ENCODE measurements at regions not wholly inside any gene's neighbourhood (a gene's known extent, or its start where the extent isn't known, plus 50 kb on each side); places are given as distances from the start of the nearest gene placed in this dataset.

DNA sequence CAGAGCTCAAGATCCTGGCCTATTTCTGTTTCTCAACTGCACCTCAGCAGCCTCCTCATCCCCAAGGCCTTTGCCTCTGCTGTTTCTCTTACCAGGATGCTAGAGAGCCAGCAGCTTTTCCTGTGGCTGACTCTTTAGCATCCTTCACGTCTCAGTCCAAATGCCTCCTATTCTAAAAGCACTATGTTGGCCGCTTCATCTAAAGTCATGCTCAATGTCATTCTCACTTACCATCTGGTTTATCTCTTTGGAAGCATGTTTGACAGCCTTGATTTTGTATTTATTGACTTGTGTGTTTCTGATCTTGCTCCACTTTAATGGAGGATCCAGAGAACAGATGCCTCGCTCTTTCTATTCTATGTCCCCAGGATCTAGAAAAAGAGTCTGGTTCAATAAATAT, 351.8 kb upstream of the CDH11 start:
- ChIA-PET CTCF (no interaction called here), POLR2A (no interaction called here)

DNA sequence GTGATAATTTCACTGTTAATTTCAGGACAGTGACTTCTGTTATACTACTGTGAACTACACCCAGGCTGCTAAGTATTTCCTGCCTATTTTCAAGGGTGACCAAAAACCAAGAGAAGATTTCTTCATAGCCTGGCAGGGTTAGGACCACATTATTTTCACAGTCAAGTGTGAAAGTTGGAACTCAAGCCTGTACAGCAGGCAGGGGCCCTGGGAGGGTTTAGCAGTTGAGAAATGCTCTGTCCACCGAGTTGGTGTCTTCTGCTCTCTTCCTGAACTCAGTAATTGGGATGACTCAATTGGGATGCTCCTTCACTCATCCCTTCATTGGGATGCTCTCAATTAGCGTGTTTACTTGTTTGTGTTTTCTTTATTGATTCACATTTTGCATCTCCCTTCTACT, 347.3 kb upstream of the CDH11 start:
- POLR2A ChIA-PET: no interaction called here
- CTCF ChIA-PET: no interaction called here

DNA sequence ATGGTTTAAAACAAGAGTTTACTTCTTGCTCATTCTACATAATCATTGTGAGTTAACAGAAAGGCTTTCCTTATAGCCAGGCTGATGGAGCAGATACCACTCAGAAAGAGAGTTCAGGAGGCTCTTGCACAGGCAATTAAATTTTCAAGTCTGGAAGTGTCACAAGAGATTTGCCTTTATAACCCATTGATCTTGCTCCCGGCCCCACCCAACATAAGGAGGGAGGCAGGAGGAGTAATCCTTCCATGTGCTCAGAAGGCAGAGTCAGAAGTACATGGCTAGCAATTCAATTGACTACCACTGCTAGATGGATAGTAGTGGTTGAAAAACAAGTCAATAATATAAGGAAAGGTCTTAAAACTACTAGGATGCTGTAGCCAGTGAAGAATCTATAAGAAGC, 346.3 kb upstream of the CDH11 start:
- ChIA-PET CTCF (no interaction called here), POLR2A (no interaction called here)

DNA sequence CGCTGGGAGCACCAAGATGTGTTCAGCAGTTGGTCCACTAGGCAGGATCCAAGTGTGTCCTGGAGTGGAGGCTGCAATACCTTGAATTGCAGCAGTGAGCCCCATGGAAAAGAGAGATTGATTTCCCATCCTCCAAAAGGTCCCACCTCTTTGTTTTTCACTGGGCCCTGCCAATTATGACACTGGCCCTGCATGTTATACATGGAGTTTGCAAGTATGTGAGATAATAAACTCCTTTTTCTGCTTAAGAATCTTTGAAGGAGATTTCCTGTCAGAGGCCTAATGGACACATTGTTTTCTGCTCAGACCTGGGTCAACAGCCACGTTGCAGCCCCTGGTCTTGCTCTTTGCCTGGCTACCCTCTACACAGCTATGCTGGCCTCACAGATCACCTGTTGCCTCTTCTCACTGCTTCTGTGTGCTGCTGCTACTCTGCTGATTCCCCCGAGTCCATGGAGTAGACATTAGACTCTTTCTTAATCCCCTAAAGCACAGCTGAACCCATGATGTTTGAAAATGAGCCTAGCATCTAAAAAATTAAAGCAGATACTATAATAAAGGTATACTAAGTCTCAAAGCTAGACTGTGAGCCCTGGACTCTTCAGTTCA, 341.9 kb upstream of the CDH11 start:
- ChIA-PET CTCF (no interaction called here), POLR2A (no interaction called here)

DNA sequence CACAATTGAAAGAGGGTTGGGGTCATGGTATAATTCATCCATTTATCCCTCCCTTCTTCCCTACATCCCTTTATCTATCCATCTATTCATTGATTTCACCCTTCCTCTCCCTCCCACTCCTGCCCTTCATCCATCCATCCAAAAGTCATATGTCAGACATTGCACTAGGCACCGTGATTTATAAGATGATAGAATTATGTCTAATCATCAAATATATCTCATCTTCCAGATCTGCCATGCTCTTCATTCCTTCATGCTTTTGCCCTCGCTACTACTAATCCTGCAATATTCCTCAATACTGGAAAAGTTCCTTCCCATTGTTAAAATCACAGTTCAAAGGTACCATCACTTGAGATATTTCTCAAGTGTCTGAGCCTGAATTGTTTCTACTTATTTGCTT, 335.2 kb upstream of the CDH11 start:
- POLR2A ChIA-PET: no interaction called here

DNA sequence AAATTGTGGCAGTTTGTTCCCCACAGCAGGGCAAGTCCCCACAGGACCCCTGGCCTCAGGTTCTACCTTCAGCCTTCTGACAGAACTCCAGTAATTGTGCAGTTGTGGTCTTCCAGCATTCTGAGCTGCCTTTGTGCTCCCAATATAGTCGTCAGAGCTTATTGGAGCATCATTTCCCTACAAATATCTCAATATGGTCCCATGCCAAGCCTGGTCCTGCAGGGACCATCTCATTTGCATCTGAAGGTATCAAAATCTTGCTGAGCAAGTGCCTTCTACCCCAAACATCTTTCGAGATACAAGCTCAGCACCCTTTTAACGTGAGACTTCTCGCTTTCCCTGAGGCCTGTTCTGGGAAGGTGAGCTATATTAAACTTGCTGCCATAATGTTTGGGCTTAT, 333.9 kb upstream of the CDH11 start:
- POLR2A ChIA-PET: no interaction called here
- CTCF ChIA-PET: no interaction called here

More for the DNA sequence above, 335.2 kb upstream of the CDH11 start:
- CTCF ChIA-PET: no interaction called here

DNA sequence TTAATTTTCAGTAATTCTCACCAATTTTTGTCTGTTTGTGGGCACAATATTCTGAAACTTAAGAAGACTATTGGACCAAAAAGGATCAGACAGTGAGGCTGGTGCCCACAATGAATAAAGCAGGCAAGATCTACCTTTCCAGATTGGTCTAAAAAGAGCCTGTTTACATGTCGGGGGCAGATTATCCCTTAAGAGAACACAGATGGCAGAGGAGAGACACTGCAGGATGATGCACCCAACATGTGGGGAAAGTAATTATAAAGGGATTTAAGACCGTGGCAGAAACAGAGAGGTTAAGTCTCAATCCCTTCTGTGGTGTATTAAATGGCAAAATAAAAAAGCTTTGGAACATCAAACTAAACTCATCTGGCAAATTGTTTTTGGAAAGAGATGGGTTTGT, 331.8 kb upstream of the CDH11 start:
- CTCF ChIA-PET: no interaction called here
- POLR2A ChIA-PET: no interaction called here

DNA sequence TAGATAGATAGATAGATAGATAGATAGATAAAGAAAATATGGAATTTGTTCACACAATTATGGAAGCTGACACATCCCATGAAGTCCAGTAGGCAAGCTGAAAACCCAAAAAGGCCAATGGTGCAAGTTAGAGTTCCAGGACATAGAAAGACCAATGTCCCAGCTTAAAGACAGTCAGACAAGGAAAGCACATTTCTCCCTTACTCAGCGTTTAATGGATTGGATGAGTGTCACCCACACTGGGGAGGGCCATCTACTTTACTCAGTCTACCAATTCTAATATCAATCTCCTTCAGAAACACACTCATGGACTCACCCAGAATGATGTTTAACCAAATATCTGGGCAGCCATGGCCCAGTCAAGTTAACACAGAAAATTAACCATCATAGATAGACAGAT, 327.7 kb upstream of the CDH11 start:
- ChIA-PET POLR2A (no interaction called here), CTCF (no interaction called here)

DNA sequence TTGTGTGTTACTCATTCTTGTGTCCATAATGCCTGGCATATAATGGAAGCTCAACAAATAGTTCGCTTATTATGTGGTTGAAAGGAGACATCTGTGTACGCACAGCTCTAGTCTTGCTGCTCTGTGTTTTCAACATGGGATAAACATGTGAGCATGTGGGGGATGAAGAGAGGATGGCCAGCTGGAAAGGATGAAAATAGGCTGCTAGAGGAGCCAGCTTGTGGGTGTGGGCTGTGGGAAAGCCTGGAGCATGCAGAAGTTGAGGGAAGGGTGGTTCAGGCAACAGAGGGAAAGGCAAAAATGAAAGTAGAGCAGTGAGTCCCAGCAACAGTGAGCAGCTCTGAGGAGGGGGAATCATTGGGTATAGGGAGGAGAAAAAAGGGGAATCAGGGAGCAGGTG, 324.6 kb upstream of the CDH11 start:
- ChIA-PET CTCF (no interaction called here), POLR2A (no interaction called here)

DNA sequence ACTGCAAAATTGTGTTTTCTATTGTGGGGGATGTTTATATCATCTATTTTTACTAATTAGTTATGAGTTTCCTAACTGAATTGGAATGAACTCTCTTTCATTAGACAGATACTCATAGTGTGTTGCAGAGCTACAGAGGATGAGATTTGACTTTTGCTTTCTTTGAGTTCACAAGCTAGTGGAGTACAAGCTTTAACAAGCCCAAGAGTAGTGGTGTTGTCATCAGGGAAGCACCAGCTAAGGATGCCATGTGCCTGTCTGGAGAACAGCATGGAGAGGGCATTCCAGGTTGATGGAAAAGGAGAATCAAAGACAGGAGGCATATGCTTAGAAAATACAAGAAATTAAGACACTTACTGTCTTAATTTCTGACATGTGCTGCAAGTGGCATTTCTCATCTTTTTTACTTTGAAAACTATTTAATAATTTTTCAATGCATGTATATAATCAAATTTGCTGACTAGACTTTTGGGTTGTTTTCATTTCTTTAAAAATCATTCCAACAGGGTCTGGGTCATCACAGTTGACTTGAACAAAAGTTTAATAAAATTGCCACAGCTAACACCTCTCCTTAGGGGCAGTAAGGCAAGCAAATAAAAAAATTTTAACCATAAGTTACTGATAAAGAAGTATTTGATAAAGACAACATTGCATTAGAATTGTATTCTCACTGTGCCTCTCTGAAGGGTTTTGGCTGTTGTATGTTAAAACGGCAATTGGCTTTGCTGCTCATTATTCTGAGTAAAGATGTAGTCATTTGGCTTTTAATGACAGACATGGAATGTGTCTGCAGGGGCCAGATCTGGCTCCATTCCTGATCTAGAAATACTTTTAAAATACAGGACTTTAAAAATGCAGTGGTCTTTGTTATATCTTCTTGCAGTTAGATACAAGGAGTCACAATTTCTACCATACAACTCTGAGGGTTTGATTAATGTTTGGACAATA, 323.7 kb upstream of the CDH11 start:
- ChIA-PET CTCF (no interaction called here), POLR2A (no interaction called here)

DNA sequence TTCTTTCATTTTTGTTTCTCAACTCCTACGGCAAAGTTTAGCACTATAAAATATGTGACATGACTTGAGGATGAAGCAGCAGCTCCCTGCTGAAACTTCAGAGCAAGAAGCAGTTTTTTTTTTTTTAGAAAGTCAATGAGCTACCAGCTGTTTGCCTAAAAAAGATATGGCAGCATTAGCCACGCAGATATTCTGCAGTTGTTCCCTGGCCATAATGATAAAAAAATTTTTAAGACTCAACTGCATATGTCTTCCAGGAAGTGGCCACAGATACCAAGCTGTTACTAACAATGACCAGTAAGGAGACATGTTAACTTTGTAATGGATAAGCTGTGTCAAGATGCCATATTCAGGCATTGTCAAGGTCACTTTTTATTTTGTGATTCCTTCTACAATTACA, 319.6 kb upstream of the CDH11 start:
- ChIA-PET CTCF (no interaction called here), POLR2A (no interaction called here)

DNA sequence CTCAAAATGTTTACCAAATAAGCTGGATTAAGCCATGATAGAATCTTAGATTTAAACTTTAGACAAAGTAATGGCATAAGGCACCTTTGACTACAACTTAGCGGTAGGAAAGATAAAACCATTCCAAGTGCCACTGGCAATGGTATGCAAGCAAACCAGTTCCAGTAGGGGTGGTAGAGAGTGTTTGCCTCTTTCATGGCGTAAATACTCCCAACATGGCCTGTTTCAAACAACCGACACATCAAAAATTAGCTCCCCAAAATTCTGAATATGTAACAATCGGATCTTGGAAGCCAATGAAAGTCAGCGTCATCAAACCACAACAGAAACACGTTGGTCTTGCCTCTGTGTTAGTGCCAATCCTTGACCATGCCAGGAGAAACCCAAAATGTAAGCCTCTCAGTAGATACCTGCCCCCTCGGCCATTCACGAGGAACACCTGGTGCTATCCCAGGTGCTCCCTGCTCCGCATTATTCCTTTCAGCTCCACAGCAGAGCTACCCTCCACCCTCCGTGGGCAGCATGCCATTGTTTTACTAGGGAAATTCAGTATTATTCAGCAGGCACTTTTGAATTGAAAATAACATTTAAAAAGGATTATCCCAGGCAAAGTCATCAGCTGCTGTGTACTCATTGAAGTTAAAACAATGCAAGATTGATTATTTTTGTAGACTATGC, 307.8 kb upstream of the CDH11 start:
- ChIA-PET CTCF (no interaction called here), POLR2A (no interaction called here)

DNA sequence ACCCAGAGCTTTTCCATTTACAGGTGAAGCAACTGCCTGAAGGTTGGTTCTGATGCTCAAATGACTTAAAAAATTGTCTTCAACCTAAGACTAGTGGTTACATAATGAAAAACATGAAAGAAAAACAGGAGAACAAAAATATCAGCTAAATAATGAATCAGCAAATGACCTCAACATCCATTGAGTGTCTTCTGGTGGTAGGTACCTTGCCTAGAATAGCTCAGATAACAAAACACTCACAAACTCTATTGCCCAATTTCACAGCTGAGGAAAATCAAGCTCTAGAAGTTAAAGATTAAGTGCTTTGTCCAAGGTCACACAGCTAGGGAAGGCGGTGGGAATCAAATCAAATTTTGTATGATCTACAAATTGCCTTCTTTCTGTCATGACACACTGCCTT, 304.6 kb upstream of the CDH11 start:
- POLR2A ChIA-PET: no interaction called here
- CTCF ChIA-PET: no interaction called here

DNA sequence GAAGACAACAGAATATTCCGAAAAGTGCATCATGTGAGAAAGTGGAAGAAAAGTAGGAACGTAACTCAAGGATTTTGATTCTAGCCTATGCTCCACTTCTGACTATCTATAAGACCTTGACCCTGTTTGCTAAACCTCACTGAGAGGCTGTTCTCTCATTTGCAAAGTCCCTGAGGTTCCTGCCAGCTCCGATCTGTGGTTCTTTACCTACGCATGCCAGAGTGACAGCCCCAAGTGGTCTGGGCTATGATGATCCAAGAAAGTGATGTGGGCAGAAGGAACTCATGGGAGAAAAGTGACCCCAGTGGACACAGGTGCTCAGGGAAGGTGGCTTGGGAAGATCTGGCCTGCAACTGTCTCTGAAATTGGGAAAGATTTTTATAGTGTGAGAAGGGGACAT, 301.1 kb upstream of the CDH11 start:
- POLR2A ChIA-PET: no interaction called here
- CTCF ChIA-PET: no interaction called here

DNA sequence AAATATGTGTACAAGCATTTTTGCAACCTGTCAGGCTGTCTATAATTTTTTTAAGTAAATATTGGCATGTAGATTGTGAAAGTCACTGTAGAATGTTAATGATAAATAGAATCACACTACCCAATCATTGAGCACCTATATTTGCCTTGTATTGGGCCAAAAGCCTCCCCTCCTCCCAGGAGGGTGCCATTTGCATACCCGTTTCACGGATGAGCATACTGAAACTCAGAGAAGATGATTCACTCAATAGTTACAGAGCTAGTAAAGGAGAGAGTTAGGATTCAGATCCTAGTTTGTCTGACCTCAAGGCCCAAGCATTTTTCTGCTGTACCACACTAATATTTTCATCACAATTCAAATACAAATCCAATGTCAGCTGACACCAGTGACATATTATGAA, 299.7 kb upstream of the CDH11 start:
- CTCF ChIA-PET: no interaction called here

DNA sequence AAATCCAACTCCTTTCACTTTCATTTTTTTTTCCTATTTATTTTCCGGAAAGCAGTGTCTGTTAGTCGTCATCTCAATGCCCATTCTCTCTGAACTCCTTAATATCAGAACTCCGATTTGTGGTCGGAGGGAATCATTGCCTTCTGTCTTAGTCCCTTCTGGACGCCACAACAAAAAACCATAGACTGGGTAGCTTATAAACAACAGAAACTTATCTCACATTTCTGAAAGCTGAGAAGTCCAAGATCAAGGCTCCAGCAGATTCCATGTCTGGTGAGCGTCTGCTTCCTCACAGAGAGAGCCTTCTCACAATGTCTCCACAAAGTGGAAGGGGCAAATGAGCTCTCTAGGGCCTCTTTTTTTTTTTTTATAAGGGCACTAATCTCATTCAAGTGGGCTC, 296.6 kb upstream of the CDH11 start:
- ChIA-PET POLR2A (no interaction called here), CTCF (no interaction called here)

More for the DNA sequence above, 299.7 kb upstream of the CDH11 start:
- POLR2A ChIA-PET: no interaction called here

DNA sequence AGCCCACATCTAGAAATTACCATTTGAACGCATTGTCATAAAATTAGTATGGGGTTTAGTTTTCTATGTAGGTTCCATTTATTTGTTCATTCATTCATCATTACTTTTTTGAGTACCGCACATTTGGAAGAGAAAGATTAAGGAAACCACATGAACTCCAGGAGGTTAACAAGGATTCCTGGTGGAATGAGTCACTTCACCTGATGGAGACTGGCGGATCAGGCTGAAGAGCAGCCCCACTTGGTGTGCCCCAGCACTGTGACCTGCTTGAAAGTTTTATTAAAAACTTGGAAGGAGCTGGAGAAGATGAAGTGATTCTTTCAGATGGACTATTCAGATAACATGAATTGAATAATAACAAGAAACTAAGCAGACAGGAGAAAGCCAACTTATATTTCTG, 293.6 kb upstream of the CDH11 start:
- CTCF ChIA-PET: no interaction called here

DNA sequence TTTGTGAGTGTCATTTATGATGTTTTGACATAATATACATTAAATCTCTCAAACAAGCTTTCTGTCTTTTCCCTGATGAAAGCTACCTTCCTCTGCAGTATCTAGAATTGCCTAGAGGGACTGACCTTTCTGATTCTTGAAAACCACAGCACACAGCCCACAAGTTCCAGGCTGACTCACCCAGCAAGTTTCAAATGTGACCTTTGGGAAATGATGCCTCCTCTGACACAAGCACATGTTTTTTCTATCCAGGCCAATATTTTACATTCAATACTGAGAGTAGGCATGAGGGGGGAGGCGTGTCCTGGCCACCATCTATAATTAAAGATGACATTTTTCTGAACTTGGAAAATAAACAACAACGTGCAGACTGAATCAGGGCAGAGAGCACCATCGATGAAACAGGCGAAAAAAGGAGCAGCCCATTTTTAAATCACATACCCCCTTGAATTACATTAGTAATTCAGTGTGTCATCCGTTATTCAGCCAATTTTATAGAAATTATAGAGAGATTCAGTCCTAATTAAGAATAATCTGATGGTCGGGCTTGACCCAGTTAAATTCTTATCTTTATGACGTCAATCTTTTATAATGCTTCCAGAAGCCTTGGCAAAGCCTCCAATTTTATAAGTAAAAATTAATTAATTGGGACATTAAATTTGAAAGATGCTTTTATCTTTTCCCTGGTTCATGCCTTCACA, 292.6 kb upstream of the CDH11 start:
- CTCF ChIA-PET: no interaction called here
- POLR2A ChIA-PET: no interaction called here

More for the DNA sequence above, 293.6 kb upstream of the CDH11 start:
- POLR2A ChIA-PET: no interaction called here

DNA sequence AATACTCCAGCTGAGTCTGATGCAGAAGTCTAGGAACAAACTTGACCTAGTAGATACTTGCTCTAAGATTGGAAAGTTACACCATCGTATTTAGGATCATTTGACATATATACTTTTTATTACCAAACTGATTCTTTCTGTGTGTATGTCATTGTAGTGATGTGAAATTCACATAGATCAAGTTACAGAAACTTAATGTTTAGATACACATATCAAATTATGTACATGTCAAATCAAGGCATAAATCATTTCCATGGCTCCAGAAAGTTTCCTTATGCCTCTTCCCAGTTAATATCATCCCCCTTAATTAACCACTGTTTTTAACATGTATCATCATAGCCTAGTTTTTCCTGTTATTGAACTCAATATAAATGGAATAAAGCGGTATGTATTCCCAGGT, 292.0 kb upstream of the CDH11 start:
- ChIA-PET POLR2A (no interaction called here), CTCF (no interaction called here)

DNA sequence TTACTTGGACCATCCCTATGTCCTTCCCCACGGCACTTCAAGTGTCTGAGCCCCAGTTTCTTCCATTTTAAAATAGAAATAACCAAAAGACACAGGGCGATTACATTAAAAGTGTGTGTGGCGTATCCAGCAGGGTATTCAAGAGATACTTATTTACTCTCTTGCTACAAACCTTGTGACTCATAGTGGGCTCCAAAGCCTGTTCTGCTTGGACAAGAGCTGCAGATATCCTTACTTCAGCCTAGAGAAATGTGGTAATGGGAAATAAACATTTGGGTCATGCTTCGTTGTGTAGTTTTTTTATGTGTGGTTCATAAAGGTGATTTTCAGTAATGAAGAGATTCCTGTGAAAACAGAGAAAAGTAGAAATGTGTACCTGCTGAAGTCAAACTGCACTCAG, 288.9 kb upstream of the CDH11 start:
- ChIA-PET CTCF (no interaction called here), POLR2A (no interaction called here)

DNA sequence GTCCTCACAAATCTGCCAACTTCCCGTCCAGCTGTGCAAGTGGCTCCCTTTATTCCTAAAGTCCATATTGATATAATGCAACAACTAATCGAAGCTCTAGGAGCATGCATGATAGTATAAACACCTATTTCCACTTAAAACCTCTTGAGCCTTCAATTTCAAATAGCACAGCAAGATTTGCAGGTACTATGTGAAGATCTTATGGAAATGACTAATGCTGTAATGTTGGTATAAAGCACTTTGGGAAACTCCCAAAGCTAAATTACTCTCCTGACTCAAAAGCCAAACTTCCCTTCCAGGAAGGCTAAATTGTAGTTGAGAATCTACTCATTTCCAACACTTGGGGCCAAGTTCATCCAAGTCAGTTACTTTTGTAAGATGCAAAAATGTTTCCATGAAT, 287.6 kb upstream of the CDH11 start:
- ChIA-PET POLR2A (no interaction called here), CTCF (no interaction called here)
